ENCODE measurements at regions not wholly inside any gene's neighbourhood (a gene's known extent, or its start where the extent isn't known, plus 50 kb on each side); places are given as distances from the start of the nearest gene placed in this dataset.

- DNase-seq = no peak
These were observed 66.6 kb upstream of the CCN6 start for GRCh38 chr6:111987295-111987694.

GRCh38 chr6:111988926-111989325, 65.0 kb upstream of the CCN6 start:
- no peak for DNase-seq

DNA sequence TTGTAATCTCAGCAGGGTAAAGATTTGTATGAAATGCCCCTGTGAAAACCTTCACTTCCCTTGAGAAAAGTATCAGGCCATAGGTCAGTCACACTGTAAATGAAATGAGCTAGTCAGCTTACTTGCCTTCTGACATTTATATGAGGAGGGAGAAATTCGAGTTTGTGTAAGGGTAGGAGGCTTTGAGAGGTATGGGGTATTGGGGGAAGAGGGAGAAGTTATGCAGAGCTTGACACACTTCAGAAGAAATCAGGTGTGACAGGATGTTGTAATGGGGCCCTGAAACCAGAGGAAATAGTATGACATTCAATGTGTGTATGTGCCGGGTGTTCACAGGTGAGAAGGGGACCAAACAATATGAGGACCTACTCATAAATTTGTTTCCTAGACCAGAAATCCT, 64.2 kb upstream of the CCN6 start:
- DNase-seq = no peak

DNA sequence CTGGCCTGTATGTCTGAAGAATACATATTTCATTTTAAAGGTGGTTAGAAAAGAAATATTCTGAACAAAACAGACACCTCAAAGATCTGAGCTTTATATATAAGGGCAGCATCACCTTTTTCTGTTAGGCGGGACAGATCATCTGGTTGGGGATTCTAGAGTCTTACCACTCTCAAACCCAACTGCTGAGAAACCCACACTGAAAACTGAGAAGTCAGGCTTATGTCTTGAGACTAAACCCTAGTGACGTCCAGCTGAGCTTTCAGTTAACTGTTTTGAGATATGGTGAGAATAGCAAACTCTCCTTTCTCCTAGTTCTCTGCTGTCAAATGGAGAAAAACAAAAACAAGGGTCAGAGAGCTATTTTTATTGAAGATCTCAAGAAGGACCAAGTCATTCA, 63.7 kb upstream of the CCN6 start:
- DNase-seq = no peak

- no peak for DNase-seq
These were observed 61.1 kb upstream of the CCN6 start for GRCh38 chr6:111992851-111993250.

DNA sequence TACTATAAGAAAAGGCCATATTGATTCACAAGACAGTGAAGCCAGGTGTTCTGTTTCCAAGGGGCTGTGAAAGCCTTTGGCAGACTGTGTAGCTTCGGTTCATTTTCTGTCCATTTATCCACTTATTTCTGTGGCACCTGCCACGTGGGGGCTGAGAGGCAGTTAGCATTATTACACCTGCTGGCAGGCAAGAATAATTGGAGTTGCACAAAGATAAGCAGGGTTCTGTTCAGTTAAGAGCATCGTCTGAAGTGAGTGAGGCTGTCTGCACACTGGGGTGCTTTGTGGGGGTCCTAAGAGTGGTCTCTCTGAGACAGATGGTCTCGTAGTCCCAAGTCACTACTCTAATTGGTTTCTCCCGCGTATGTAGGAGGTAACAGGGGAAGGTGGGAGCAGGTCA, 60.6 kb upstream of the CCN6 start:
- DNase-seq = no peak

DNA sequence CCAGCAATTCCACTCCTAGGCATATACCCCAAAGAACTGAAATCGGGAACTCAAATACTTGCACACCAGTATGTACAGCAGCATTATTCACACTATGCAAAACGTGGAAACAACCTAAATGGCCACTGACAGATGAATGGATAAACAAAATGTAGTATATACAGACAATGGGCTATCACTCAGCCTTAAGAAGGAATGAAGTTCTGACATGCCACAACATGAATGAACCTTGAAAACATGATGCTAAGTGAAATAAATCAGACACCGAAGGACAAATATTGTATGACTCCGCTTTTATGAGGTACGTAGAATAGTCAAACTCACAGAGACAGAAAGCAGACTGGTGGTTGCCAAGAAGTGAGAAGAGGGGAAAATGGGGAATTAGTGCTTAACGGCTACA, 59.1 kb upstream of the CCN6 start:
- DNase-seq = no peak

GRCh38 chr6:111995404-111995803, 58.5 kb upstream of the CCN6 start:
- DNase-seq = no peak

GRCh38 chr6:111996144-111996865, 57.6 kb upstream of the CCN6 start:
- DNase-seq = peak; percentile 86

- DNase-seq = peak; percentile 92
These were observed 56.6 kb upstream of the CCN6 start for GRCh38 chr6:111997078-111997852.

DNA sequence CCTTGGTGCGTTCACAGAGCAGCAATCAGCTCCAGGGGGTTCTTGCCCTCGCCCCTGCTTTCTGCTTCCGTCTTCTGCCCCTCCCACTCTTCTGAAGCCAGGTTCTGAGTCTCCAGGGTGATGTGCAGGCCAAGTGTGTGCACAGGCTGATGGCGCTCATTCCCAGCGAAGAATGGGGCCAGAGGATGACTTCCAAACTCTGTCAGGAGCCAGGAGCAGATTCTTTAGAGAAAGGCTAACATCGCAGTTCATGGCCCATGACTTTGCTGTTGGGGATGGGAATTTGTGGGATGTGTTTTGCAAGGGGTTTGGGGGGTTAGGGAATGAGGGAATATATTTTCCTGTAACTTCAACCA, 56.1 kb upstream of the CCN6 start:
- peak; percentile 78 for DNase-seq

DNA sequence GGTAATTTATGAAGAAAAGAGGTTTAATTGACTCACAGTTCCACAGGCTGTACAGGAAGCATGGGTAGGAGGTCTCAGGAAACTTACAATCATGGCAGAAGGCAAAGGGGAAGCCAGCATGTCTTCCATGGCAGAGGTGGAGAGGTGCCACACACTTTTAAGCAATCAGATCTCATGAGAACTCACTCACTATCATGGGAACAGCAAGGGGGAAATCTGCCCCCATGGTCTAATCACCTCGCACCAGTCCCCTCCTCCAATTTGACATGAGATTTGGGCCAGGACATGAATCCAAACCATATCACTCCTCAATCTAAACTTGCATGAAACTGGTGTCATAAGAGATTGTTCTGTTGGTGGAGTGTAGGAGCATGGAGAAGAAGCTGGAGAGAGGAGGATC, 51.6 kb upstream of the CCN6 start:
- no peak for DNase-seq

Data from skin of body (tissue), 1 donor.